ENCODE measurements at regions not wholly inside any gene's neighbourhood (a gene's known extent, or its start where the extent isn't known, plus 50 kb on each side); places are given as distances from the start of the nearest gene placed in this dataset.

DNA sequence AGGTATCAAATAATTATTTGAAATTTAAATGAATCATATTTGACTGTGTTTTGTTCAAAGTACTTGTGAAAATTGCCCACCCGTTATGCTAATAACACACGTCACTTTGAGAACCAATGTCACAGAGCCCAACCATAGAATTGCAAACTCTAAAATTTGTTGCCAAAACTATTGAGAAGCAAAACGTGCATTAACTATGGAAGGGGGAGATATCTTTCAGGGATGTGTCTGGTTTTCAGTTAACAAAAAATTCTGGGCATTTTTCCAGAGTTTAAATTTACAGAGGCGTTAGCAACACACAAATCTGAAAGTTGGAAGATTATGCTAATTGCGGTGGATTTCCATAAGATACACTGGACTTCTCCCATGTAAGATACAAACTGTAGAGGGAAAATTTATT is 371.8 kb upstream of the E2F7 start:
- Mint-ChIP-seq H3K27ac (no peak overlapping the region), H3K9me3 (no peaks in the 10 kb centered on the region), H3K4me3 (no peak overlapping the region), H3K4me1 (ENCODE audit: low read depth) (no peaks in the 10 kb centered on the region), H3K27me3 (ENCODE audit: low read depth) (no peaks in the 10 kb centered on the region), H3K36me3 (ENCODE audit: low read depth) (no peaks in the 10 kb centered on the region)

DNA sequence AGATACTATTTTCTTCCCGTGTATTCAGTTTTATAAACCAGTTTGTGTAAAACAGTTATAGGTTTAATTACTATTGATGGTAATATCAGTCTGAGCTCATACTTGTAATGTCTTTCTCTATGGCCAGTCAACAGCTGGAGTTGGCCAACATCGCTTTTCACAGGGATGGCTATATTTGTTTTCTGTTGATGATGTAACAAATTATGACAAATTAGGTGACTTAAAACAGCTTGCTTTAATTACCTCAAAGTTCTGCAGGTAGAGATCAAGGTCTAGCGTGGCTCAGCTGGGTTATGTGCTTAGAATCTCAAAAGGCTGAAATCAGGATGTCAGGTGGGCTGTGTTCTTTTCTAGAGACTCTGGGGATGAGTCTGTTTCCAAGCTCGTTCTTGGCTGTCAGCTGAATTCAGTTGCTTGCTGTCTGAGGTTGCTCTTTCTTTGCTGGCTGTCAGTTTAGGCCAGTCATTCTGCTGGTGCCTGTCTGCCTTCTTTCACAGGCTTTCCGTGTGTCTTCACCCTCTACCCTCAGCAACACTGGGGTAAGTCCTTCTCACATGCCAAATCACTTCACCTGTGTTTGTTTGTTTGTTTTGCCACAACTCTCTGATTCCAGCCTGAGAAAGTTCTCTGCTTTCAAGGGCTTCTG is 370.2 kb upstream of the E2F7 start:
- Mint-ChIP-seq H3K27me3 (ENCODE audit: low read depth) (no peaks in the 10 kb centered on the region), H3K36me3 (ENCODE audit: low read depth) (no peaks in the 10 kb centered on the region), H3K4me3 (no peak overlapping the region), H3K4me1 (ENCODE audit: low read depth) (no peaks in the 10 kb centered on the region), H3K27ac (no peak overlapping the region), H3K9me3 (no peaks in the 10 kb centered on the region)

DNA sequence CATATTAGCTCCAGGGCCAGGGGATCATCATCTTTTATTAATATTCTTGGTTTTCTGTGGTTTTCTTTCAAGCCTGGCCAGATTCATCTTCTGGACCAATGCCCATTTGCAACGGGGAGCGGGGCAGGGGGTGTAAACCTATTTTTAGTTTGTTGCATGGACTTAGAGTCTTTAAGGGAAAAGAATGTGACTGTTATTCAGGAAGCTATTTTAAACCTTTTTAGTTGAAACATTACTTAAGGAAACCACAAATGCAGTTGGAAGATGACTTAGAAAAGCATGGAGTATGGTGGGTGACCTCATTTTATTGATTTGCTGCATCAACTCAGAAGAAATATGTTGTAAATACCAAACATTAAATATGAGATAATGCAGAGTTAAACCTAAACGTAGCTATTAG is 368.4 kb upstream of the E2F7 start:
- no peak overlapping the region for H3K27ac Mint-ChIP-seq
- no peaks in the 10 kb centered on the region for H3K9me3 Mint-ChIP-seq
- H3K4me1 Mint-ChIP-seq (ENCODE audit: low read depth), result no peaks in the 10 kb centered on the region
- no peaks in the 10 kb centered on the region for H3K27me3 Mint-ChIP-seq (ENCODE audit: low read depth)
- H3K36me3 Mint-ChIP-seq (ENCODE audit: low read depth), result no peaks in the 10 kb centered on the region
- no peak overlapping the region for H3K4me3 Mint-ChIP-seq

DNA sequence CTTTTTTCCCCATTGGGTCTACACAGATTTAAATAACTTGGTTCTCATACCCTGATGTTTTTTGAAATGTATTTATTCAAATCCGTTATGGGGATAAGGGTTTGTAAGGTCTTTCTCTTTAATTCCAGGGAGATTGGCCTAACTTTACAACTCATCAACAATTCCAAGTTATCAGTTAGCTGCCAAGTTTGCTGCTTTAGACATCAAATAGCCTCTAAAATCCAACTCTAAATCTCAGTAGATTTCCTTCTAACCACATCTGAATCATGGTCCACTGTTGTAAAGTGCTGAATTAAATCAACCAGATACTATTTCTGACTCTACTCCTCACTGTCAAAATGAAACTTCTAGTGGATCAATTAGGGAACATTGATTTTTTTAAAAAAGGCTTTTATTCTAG is 364.1 kb upstream of the E2F7 start:
- Mint-ChIP-seq H3K36me3 (ENCODE audit: low read depth) (no peaks in the 10 kb centered on the region), H3K27me3 (ENCODE audit: low read depth) (no peaks in the 10 kb centered on the region), H3K9me3 (peaks cover 3% of the 10 kb centered on the region), H3K27ac (no peak overlapping the region), H3K4me3 (no peak overlapping the region), H3K4me1 (ENCODE audit: low read depth) (no peaks in the 10 kb centered on the region)

DNA sequence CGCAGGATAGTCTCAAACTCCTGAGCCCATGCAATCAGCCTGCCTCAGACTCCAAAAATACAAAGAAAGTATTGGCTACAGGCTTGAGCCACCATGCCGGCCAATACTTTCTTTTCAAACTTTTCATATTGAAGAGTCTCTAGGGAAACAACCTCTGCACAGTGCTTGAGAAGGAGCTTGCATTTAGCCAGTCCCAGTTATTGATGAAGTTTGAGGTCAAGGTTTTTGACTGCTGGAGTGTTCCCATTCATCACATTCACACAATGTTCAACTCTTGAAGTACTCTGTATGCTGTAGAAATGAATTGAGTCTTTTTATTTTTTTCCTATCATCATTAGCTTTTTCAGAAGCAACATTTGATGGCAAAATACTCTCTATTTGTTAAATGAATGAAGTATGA is 355.8 kb upstream of the E2F7 start:
- H3K4me3 Mint-ChIP-seq, result no peak overlapping the region
- no peaks in the 10 kb centered on the region for H3K4me1 Mint-ChIP-seq (ENCODE audit: low read depth)
- no peak overlapping the region for H3K27ac Mint-ChIP-seq
- no peaks in the 10 kb centered on the region for H3K36me3 Mint-ChIP-seq (ENCODE audit: low read depth)
- H3K9me3 Mint-ChIP-seq, result peaks cover 3% of the 10 kb centered on the region
- H3K27me3 Mint-ChIP-seq (ENCODE audit: low read depth), result no peaks in the 10 kb centered on the region

DNA sequence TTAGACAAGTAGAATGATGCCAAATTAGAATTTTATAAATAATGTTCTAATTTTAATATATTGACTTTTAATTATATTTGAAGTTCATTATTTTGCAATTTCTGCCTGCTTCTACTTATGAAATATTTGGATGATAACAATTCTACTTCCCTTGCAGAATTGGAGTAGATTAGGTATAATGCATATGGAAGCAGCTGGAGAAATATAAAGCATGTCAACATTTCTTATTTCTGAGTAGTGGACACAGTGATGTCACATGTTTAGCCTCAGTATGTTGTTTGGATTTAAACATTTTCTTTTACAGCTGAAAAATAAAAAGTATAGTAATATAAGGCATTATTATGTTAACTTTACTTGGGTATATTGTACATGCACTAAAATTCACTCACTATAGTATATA is 344.2 kb upstream of the E2F7 start:
- H3K27me3 Mint-ChIP-seq (ENCODE audit: low read depth), result no peaks in the 10 kb centered on the region

DNA sequence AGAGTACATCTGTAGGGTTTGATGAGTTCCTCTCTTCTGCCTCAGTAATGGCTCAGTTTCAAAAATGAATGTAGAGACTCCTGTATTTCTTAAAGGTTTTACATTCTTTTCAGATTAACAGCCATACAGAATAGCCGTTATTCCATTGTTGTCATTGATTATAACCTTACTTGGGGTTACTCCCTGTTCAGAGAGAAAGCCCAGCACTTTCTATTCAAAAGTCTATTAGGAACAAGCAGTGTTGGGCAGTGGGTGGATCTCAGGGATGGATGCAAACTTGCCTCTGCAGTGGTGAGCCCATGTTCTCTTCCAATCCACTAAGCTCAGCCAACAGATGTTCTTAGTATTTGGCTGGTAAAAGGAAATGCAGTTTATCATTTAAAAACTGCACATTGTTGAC is 342.6 kb upstream of the E2F7 start:
- Mint-ChIP-seq H3K4me3 (no peak overlapping the region), H3K27ac (no peak overlapping the region), H3K27me3 (ENCODE audit: low read depth) (no peaks in the 10 kb centered on the region), H3K9me3 (no peaks in the 10 kb centered on the region), H3K4me1 (ENCODE audit: low read depth) (no peaks in the 10 kb centered on the region), H3K36me3 (ENCODE audit: low read depth) (no peaks in the 10 kb centered on the region)

More for the DNA sequence above, 344.2 kb upstream of the E2F7 start:
- H3K4me3 Mint-ChIP-seq, result no peak overlapping the region
- H3K4me1 Mint-ChIP-seq (ENCODE audit: low read depth), result no peaks in the 10 kb centered on the region
- H3K27ac Mint-ChIP-seq, result no peak overlapping the region
- no peaks in the 10 kb centered on the region for H3K36me3 Mint-ChIP-seq (ENCODE audit: low read depth)
- H3K9me3 Mint-ChIP-seq, result no peaks in the 10 kb centered on the region

DNA sequence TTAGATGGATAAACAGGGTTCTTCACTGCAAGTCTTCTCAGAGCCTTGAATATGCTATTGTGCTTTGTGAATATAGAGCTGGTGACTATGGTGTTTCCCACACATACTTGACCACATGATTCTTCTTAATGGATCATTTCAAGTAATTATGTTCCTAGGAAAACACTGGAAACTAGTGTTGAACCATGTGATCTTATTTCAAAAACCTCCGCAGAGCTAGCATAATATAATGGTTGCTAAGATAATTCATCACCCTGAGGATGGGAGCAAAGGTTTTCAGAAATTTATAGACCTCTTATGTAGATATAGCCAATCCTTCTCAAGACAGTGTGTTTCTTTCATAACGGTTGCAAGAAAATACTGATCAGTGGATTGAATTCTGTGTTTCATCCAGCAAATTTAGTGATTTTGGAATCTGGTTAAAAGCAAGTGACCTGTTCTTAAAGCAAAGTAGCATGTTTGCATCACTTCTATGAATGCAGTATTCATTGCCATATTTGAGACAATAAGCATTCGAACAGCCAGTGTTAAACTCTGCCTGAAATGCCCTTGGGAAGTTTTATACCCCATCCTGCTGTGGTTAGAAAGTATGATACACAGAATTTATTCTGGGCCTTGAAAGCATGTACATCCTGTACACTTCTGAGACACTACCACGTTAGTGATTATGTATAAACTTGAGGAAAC is 341.0 kb upstream of the E2F7 start:
- H3K27ac Mint-ChIP-seq, result no peak overlapping the region
- no peaks in the 10 kb centered on the region for H3K36me3 Mint-ChIP-seq (ENCODE audit: low read depth)
- no peak overlapping the region for H3K4me3 Mint-ChIP-seq
- no peaks in the 10 kb centered on the region for H3K4me1 Mint-ChIP-seq (ENCODE audit: low read depth)
- no peaks in the 10 kb centered on the region for H3K9me3 Mint-ChIP-seq
- H3K27me3 Mint-ChIP-seq (ENCODE audit: low read depth), result no peaks in the 10 kb centered on the region

DNA sequence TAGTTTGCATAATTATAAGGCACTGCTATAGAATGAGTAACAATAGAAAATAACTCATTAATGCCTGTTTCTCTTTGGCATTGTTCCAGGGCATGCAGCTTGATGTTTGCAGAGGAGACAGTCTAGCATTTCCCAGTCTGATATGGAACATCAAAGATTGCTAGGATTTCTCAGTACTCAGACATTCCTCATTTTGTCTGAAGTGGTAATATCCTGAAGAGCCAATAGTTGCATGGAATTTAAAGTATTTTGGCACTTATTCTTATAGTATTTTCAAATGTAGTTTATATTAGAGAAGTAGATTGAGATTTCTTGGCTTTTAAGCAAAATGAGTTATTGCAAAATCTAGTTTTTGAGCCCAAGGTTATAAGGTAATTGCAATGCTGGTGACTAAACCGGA is 337.3 kb upstream of the E2F7 start:
- Mint-ChIP-seq H3K27me3 (ENCODE audit: low read depth) (no peaks in the 10 kb centered on the region), H3K27ac (no peak overlapping the region), H3K4me3 (no peak overlapping the region), H3K36me3 (ENCODE audit: low read depth) (no peaks in the 10 kb centered on the region), H3K9me3 (no peaks in the 10 kb centered on the region), H3K4me1 (ENCODE audit: low read depth) (no peaks in the 10 kb centered on the region)

DNA sequence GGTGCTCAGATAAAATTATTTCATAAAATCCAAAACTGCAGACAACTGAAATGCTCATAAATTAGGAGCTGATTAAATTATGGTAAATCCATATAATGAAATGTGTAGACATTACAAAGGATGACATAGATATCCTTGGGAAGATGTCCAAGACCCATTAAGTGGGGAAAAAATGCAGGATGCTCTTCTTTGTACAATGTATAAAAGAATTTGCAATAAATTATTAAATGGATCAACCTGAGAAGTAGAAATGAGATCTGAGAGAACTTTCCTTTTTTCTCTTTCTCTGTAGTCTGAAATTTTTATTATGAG is 336.4 kb upstream of the E2F7 start:
- no peaks in the 10 kb centered on the region for H3K4me1 Mint-ChIP-seq (ENCODE audit: low read depth)
- H3K4me3 Mint-ChIP-seq, result no peak overlapping the region
- no peak overlapping the region for H3K27ac Mint-ChIP-seq
- H3K27me3 Mint-ChIP-seq (ENCODE audit: low read depth), result no peaks in the 10 kb centered on the region
- H3K9me3 Mint-ChIP-seq, result no peaks in the 10 kb centered on the region
- no peaks in the 10 kb centered on the region for H3K36me3 Mint-ChIP-seq (ENCODE audit: low read depth)

DNA sequence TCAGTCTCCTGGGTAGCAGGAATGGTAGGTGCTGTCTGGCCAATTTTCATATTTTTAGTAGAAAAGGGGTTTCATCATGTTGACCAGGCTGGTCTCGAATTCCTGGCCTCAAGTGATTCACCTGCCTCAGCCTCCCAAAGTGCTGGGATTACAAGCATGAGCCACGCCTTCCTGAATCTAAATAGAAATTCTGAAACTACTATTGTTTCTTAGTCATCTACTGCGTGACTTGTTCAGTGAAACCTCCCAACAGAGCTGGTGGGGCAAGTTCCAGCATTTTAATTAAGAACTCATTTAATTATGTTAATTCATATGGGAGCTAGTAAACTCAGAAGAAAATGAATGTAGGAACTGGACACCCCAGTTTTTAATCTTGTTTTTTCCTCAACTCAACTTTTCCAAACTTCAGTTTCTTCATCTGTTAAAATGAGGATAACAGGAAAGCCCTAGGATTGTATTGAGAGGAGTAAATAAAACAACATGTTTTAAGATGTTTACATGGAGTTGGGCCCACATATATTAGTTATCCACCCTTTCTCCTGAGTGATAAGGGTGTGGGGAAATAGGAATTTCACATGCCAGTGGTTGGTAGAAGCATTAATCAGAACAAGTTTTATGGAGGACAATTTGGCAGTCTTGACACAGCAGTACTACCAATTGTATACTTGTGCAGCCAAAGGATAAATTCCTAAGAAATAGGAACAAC is 335.8 kb upstream of the E2F7 start:
- Mint-ChIP-seq H3K4me1 (ENCODE audit: low read depth) (no peaks in the 10 kb centered on the region), H3K36me3 (ENCODE audit: low read depth) (no peaks in the 10 kb centered on the region), H3K9me3 (no peaks in the 10 kb centered on the region), H3K4me3 (no peak overlapping the region), H3K27me3 (ENCODE audit: low read depth) (no peaks in the 10 kb centered on the region), H3K27ac (no peak overlapping the region)

DNA sequence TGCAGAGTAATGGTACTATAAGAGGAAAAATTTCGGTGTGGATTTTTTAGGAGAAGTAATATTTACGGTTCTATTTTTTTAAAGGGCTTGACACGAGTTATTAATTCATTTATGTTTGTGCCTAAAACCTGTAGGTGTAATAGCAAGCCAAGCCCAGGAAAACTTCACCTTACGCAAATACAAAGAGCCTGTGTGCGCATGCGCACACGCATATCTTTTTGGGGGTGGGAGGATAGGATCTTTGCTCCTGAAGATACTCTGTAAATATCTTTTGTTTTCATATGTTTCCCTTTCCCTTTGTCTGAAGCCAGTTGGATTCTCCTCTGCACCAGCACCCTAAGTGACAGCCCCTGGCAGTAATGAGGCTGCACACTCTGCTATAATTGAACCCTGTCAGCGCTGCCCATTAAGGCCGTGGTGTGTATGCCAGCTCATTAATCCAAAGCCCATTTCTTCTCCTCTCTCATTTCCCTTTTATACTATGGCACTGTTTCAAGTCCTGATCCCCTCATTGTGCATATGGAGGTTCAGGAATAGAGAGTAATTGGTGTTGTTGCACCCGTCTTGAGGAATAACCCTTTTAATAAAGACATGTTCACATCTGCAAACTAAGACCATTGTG is 327.2 kb upstream of the E2F7 start:
- Mint-ChIP-seq H3K27me3 (ENCODE audit: low read depth) (no peaks in the 10 kb centered on the region), H3K27ac (no peak overlapping the region), H3K4me1 (ENCODE audit: low read depth) (no peaks in the 10 kb centered on the region), H3K9me3 (no peaks in the 10 kb centered on the region), H3K4me3 (no peak overlapping the region), H3K36me3 (ENCODE audit: low read depth) (no peaks in the 10 kb centered on the region)

DNA sequence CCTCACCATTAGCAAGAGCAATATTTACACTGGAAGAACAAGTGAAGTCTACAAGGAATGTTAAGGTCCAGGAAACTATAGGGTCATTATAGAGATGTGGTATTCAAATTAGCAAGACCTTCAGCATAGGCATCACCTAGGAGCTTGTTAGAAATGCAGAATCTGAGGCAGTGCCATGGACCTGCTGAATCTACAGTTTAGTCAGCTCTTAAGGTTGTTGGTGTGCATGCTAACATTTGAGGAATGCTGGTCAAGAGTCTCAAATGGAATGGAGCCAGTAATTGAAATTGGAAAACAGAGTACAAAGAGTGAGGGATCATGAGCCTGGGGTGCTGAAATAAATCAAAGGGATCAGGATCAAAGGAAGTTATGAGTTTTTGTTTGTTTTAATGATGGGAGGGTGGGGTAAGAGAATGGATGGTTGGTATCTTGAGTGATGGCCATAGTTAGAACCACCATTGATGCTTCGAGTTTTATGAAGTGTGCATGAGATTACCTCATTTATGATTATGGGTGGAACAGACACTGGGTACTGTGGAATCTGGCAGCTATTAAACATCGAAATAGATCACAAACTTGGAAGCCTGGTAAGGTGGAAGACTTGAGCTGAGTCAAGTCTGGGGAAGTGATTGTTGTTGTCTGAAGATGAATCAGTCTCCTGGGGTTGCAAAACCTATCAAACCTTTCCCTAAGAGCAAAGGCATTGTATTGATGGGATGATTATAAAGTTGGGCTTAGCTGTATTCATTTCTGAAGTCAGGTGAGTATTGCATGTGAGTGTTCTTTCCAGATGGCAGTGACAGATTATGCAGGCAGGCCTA is 323.3 kb upstream of the E2F7 start:
- Mint-ChIP-seq H3K4me1 (ENCODE audit: low read depth) (no peaks in the 10 kb centered on the region), H3K27me3 (ENCODE audit: low read depth) (no peaks in the 10 kb centered on the region), H3K9me3 (no peaks in the 10 kb centered on the region), H3K4me3 (no peak overlapping the region), H3K27ac (no peak overlapping the region), H3K36me3 (ENCODE audit: low read depth) (no peaks in the 10 kb centered on the region)

DNA sequence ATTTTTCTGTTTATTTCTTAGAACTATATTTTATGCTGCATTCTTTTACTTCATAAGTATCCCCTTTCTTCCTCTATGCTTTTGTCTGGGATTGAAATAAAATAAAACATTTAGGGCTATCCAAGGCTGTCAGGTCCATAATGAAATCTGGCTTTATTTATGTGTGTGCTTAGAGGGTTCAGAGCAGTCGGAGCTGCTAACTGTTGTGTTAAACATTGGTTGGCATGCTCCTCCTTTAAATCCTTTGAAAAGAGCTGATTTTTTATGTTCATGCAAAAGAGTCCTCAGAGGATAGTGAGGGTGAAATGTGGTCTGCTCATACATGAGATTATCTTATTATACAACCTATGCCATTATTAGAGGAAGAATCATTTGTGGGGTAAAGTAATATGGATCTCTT is 322.3 kb upstream of the E2F7 start:
- H3K27ac Mint-ChIP-seq, result no peak overlapping the region
- H3K36me3 Mint-ChIP-seq (ENCODE audit: low read depth), result no peaks in the 10 kb centered on the region
- no peaks in the 10 kb centered on the region for H3K27me3 Mint-ChIP-seq (ENCODE audit: low read depth)
- no peaks in the 10 kb centered on the region for H3K4me1 Mint-ChIP-seq (ENCODE audit: low read depth)
- H3K4me3 Mint-ChIP-seq, result no peak overlapping the region
- H3K9me3 Mint-ChIP-seq, result no peaks in the 10 kb centered on the region
